GM18519 (cell line): ENCODE measurements at regions not wholly inside any gene's neighbourhood (a gene's known extent, or its start where the extent isn't known, plus 50 kb on each side); places are given as distances from the start of the nearest gene placed in this dataset.
"Not testable (repeated sequence)": the region's sequence is repeated elsewhere in the genome, so short reads cannot be mapped to it uniquely, and the experiment has no call there.

ENCODE experiments used
- ATAC-seq: cut with Tn5 transposase; IDR thresholded peaks from one replicate; pipeline ENCODE4 v1.9.1; 2021; ENCODE audit warnings: mild to moderate bottlenecking, moderate library complexity; ENCODE audit not compliant: unreplicated experiment, low FRiP score

GRCh38 chr3:4139462-4140140, 163.6 kb upstream of the SETMAR start:
- ATAC-seq: no peak

GRCh38 chr3:4140921-4141320, 162.2 kb upstream of the SETMAR start:
- ATAC-seq: no peak

GRCh38 chr3:4147556-4148118, 155.5 kb upstream of the SETMAR start:
- no peak for ATAC-seq

- no peak for ATAC-seq
Measured at GRCh38 chr3:4149296-4149695, 153.9 kb upstream of the SETMAR start.

- ATAC-seq: no peak
Measured at GRCh38 chr3:4150816-4151215, 152.4 kb upstream of the SETMAR start.

- ATAC-seq: no peak
Measured at GRCh38 chr3:4151859-4152258, 151.3 kb upstream of the SETMAR start.

GRCh38 chr3:4153771-4154170, 149.4 kb upstream of the SETMAR start:
- ATAC-seq: no peak

- no peak for ATAC-seq
Measured at GRCh38 chr3:4158329-4158728, 144.8 kb upstream of the SETMAR start.

GRCh38 chr3:4162096-4162495, 141.1 kb upstream of the SETMAR start:
- ATAC-seq: no peak

- no peak for ATAC-seq
Measured at GRCh38 chr3:4163011-4163410, 140.2 kb upstream of the SETMAR start.

GRCh38 chr3:4166540-4166939, 136.6 kb upstream of the SETMAR start:
- ATAC-seq: no peak

GRCh38 chr3:4167230-4167629, 135.9 kb upstream of the SETMAR start:
- not testable (repeated sequence) for ATAC-seq

- ATAC-seq: no peak
Measured at GRCh38 chr3:4174791-4175190, 128.4 kb upstream of the SETMAR start.

GRCh38 chr3:4191971-4192370, 111.2 kb upstream of the SETMAR start:
- no peak for ATAC-seq

GRCh38 chr3:4195006-4195405, 108.2 kb upstream of the SETMAR start:
- ATAC-seq: no peak

- no peak for ATAC-seq
Measured at GRCh38 chr3:4196506-4197147, 106.5 kb upstream of the SETMAR start.

GRCh38 chr3:4197670-4198069, 105.5 kb upstream of the SETMAR start:
- no peak for ATAC-seq

GRCh38 chr3:4198491-4198890, 104.7 kb upstream of the SETMAR start:
- ATAC-seq: no peak

GRCh38 chr3:4204776-4205175, 98.4 kb upstream of the SETMAR start:
- ATAC-seq: not testable (repeated sequence)

GRCh38 chr3:4207672-4208071, 95.5 kb upstream of the SETMAR start:
- ATAC-seq: no peak

GRCh38 chr3:4208556-4208955, 94.6 kb upstream of the SETMAR start:
- ATAC-seq: no peak

GRCh38 chr3:4211610-4212009, 91.6 kb upstream of the SETMAR start:
- ATAC-seq: no peak
